Mesendoderm (in vitro differentiated cells): ENCODE measurements at regions not wholly inside any gene's neighbourhood (a gene's known extent, or its start where the extent isn't known, plus 50 kb on each side); places are given as distances from the start of the nearest gene placed in this dataset.
A peak's percentile ranks its signal among the peaks of the same experiment; 100 is the strongest.

Source experiments
- DNase-seq: peaks from one replicate; pipeline ENCODE4 v3.0.0; 2013
- H2AK5ac ChIP-seq: 2 replicates; pipeline ENCODE4 v1.6.1; 2013; ENCODE audit warnings: low read length, inconsistent platforms
- H2BK120ac ChIP-seq: 2 replicates; pipeline ENCODE4 v1.6.1; 2013; ENCODE audit warnings: low read depth, mild to moderate bottlenecking, low read length, moderate library complexity, mixed read lengths
- H2BK15ac ChIP-seq: replicated peaks from 2 replicates; pipeline ENCODE4 v1.6.1; 2013; ENCODE audit warnings: low read depth, mild to moderate bottlenecking, moderate library complexity
- H2BK5ac ChIP-seq: 2 replicates; pipeline ENCODE4 v1.6.1; 2013; ENCODE audit warnings: low read length, inconsistent platforms
- H3K18ac ChIP-seq: 2 replicates; pipeline ENCODE4 v1.6.1; 2013; ENCODE audit warnings: mild to moderate bottlenecking, low read length, mixed read lengths
- H3K23ac ChIP-seq: one replicate; pipeline ENCODE4 v1.6.1; 2013; ENCODE audit warnings: low read length
- H3K27ac ChIP-seq: 2 replicates; pipeline ENCODE4 v1.5.1; 2013; ENCODE audit warnings: low read depth, mild to moderate bottlenecking, inconsistent platforms, low read length, moderate library complexity
- H3K27me3 ChIP-seq: 2 replicates; pipeline ENCODE4 v1.6.1; 2013; ENCODE audit warnings: low read length, control low read depth, mild to moderate bottlenecking, inconsistent platforms; ENCODE audit not compliant: insufficient read depth, poor library complexity
- H3K36me3 ChIP-seq: 2 replicates; pipeline ENCODE4 v1.6.1; 2013; ENCODE audit warnings: low read length, inconsistent platforms; ENCODE audit not compliant: control insufficient read depth, insufficient read depth
- H3K4ac ChIP-seq: one replicate; pipeline ENCODE4 v1.6.1; 2013; ENCODE audit warnings: low read depth, mild to moderate bottlenecking, low read length, moderate library complexity
- H3K4me1 ChIP-seq: 2 replicates; pipeline ENCODE4 v1.6.1; 2013; ENCODE audit warnings: low read depth, low read length, inconsistent platforms; ENCODE audit not compliant: control insufficient read depth
- H3K4me2 ChIP-seq: 2 replicates; pipeline ENCODE4 v1.6.1; 2013; ENCODE audit warnings: low read length
- H3K4me3 ChIP-seq: 2 replicates; pipeline ENCODE4 v1.5.1; 2013; ENCODE audit warnings: mild to moderate bottlenecking, low read length
- H3K56ac ChIP-seq: one replicate; pipeline ENCODE4 v1.6.1; 2013; ENCODE audit warnings: low read length
- H3K79me1 ChIP-seq: 2 replicates; pipeline ENCODE4 v1.6.1; 2013; ENCODE audit warnings: low read length, inconsistent platforms
- H3K79me2 ChIP-seq: 2 replicates; pipeline ENCODE4 v1.6.1; 2013; ENCODE audit warnings: mild to moderate bottlenecking, low read length; ENCODE audit not compliant: control insufficient read depth, insufficient read depth
- H3K9ac ChIP-seq: 2 replicates; pipeline ENCODE4 v1.6.1; 2013; ENCODE audit warnings: low read length, inconsistent platforms
- H4K5ac ChIP-seq: one replicate; pipeline ENCODE4 v1.6.1; 2013; ENCODE audit warnings: low read length
- H4K8ac ChIP-seq: one replicate; pipeline ENCODE4 v1.6.1; 2013; ENCODE audit warnings: low read depth, mild to moderate bottlenecking, control low read depth, low read length, moderate library complexity
- WGBS: extraction: QIAGEN DNeasy Blood & Tissue Kit; methylation state at CpG from one replicate; pipeline ENCODE4 v1.1.7; 2013; ENCODE audit warnings: low lambda C conversion rate, missing lambda C conversion rate; ENCODE audit not compliant: insufficient coverage; ENCODE audit errors: extremely low coverage; 5-methylcytosine and 5-hydroxymethylcytosine counted together

GRCh38 chr12:77720258-77720657 lies 110.4 kb upstream of the NAV3 start:
- H4K5ac ChIP-seq, result no peak overlapping the region
- H3K79me1 ChIP-seq, result no peaks in the 10 kb centered on the region
- no peak overlapping the region for H4K8ac ChIP-seq
- H3K18ac ChIP-seq, result no peak overlapping the region
- no peak overlapping the region for H3K9ac ChIP-seq
- no peaks in the 10 kb centered on the region for H3K4me1 ChIP-seq
- H2BK5ac ChIP-seq, result no peak overlapping the region
- H2AK5ac ChIP-seq, result no peak overlapping the region
- no peak overlapping the region for H2BK15ac ChIP-seq
- peak; percentile 21 for DNase-seq
- no CpG with 5 or more reads among the region's 2 CpGs for WGBS
- no peaks in the 10 kb centered on the region for H3K27me3 ChIP-seq
- no peak overlapping the region for H3K4me2 ChIP-seq
- H3K56ac ChIP-seq, result no peak overlapping the region
- no peak overlapping the region for H3K4ac ChIP-seq
- H3K36me3 ChIP-seq, result no peaks in the 10 kb centered on the region
- H2BK120ac ChIP-seq, result no peak overlapping the region
- H3K23ac ChIP-seq, result no peak overlapping the region
- no peak overlapping the region for H3K27ac ChIP-seq
- H3K4me3 ChIP-seq, result no peak overlapping the region
- no peaks in the 10 kb centered on the region for H3K79me2 ChIP-seq

DNA sequence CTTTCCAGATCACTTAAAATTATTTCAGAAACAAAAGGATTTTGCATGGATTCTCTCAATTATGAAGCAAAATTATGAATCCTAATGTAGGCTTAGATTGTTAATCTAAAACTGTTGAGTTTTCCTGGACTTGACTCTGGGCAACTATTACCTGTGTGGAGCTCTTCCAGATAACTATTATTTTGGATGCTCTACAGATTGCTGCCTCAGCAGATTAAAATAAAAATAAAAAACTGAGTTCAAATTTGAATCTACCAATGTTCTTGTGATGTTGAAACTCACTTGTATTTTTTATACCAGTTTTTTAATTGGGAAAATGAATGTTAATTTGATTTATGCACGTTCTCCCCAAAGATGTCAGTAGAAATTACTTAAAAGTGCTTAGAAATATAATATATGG lies 120.5 kb upstream of the NAV3 start:
- H3K36me3 ChIP-seq, result no peaks in the 10 kb centered on the region
- no peak for DNase-seq
- H3K4ac ChIP-seq, result no peak overlapping the region
- no peak overlapping the region for H4K8ac ChIP-seq
- no peak overlapping the region for H4K5ac ChIP-seq
- H3K4me2 ChIP-seq, result no peak overlapping the region
- no peak overlapping the region for H3K4me3 ChIP-seq
- H2BK120ac ChIP-seq, result no peak overlapping the region
- H3K18ac ChIP-seq, result no peak overlapping the region
- no peak overlapping the region for H3K23ac ChIP-seq
- H2BK15ac ChIP-seq, result no peak overlapping the region
- H3K56ac ChIP-seq, result no peak overlapping the region
- no peak overlapping the region for H3K9ac ChIP-seq
- no peaks in the 10 kb centered on the region for H3K79me2 ChIP-seq
- WGBS, result no CpG with 5 or more reads among the region's 1 CpG
- H2BK5ac ChIP-seq, result no peak overlapping the region
- H2AK5ac ChIP-seq, result no peak overlapping the region
- H3K79me1 ChIP-seq, result no peaks in the 10 kb centered on the region
- H3K4me1 ChIP-seq, result no peaks in the 10 kb centered on the region
- H3K27me3 ChIP-seq, result no peaks in the 10 kb centered on the region
- no peak overlapping the region for H3K27ac ChIP-seq

GRCh38 chr12:77697126-77697525 lies 133.6 kb upstream of the NAV3 start:
- no peak overlapping the region for H2BK120ac ChIP-seq

DNA sequence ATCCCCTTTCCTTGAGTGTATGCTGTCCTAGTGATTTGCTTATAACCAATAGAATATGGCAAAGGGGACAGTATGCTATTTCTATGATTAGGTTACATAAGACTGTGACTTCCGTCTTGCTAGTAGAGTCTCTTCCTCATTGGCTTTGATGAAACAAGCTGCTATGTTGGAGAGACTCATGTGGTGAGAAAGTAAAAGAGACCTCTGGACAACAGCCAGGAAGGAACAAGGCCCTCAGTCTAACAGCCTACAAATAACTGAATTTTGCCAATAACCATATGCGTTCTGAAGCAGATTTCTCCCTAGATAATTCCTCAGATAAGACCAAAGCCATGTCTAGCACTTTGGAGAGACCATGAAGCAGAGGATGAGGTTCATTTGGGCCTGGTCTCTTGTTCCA lies 134.5 kb upstream of the NAV3 start:
- H3K18ac ChIP-seq, result no peak overlapping the region
- no peak for DNase-seq
- H2AK5ac ChIP-seq, result no peak overlapping the region
- no peak overlapping the region for H3K23ac ChIP-seq
- no peaks in the 10 kb centered on the region for H3K36me3 ChIP-seq
- H2BK15ac ChIP-seq, result no peak overlapping the region
- H4K5ac ChIP-seq, result no peak overlapping the region
- H3K4ac ChIP-seq, result no peak overlapping the region
- no peak overlapping the region for H2BK5ac ChIP-seq
- no peaks in the 10 kb centered on the region for H3K79me1 ChIP-seq
- H3K27me3 ChIP-seq, result no peaks in the 10 kb centered on the region
- no peak overlapping the region for H4K8ac ChIP-seq
- no peak overlapping the region for H2BK120ac ChIP-seq
- H3K79me2 ChIP-seq, result no peaks in the 10 kb centered on the region
- H3K4me1 ChIP-seq, result no peaks in the 10 kb centered on the region
- H3K4me2 ChIP-seq, result no peak overlapping the region
- no peak overlapping the region for H3K4me3 ChIP-seq
- no CpG with 5 or more reads among the region's 2 CpGs for WGBS
- no peak overlapping the region for H3K56ac ChIP-seq
- no peak overlapping the region for H3K27ac ChIP-seq
- no peak overlapping the region for H3K9ac ChIP-seq

More at GRCh38 chr12:77697126-77697525, 133.6 kb upstream of the NAV3 start:
- no peaks in the 10 kb centered on the region for H3K4me1 ChIP-seq
- no peak overlapping the region for H4K8ac ChIP-seq
- no peak overlapping the region for H3K4me3 ChIP-seq
- H2AK5ac ChIP-seq, result no peak overlapping the region
- H3K4ac ChIP-seq, result no peak overlapping the region
- no peak for DNase-seq
- no peak overlapping the region for H3K56ac ChIP-seq
- no peak overlapping the region for H2BK15ac ChIP-seq
- no peak overlapping the region for H3K9ac ChIP-seq
- no peaks in the 10 kb centered on the region for H3K36me3 ChIP-seq
- WGBS, result no CpG with 5 or more reads among the region's 1 CpG
- H3K18ac ChIP-seq, result no peak overlapping the region
- no peaks in the 10 kb centered on the region for H3K79me2 ChIP-seq
- H3K79me1 ChIP-seq, result no peaks in the 10 kb centered on the region
- no peak overlapping the region for H2BK5ac ChIP-seq
- no peak overlapping the region for H3K27ac ChIP-seq
- no peaks in the 10 kb centered on the region for H3K27me3 ChIP-seq
- no peak overlapping the region for H4K5ac ChIP-seq
- no peak overlapping the region for H3K23ac ChIP-seq
- no peak overlapping the region for H3K4me2 ChIP-seq

- H3K79me1 ChIP-seq, result no peaks in the 10 kb centered on the region
- no peak overlapping the region for H3K56ac ChIP-seq
- H2BK120ac ChIP-seq, result no peak overlapping the region
- H4K8ac ChIP-seq, result no peak overlapping the region
- H2BK5ac ChIP-seq, result no peak overlapping the region
- no peak overlapping the region for H3K18ac ChIP-seq
- no peaks in the 10 kb centered on the region for H3K79me2 ChIP-seq
- no peak overlapping the region for H3K23ac ChIP-seq
- H3K4me3 ChIP-seq, result no peak overlapping the region
- no peaks in the 10 kb centered on the region for H3K36me3 ChIP-seq
- no peak overlapping the region for H3K4me2 ChIP-seq
- H2BK15ac ChIP-seq, result no peak overlapping the region
- no peaks in the 10 kb centered on the region for H3K27me3 ChIP-seq
- no peak overlapping the region for H3K4ac ChIP-seq
- no peak overlapping the region for H3K27ac ChIP-seq
- H3K4me1 ChIP-seq, result no peaks in the 10 kb centered on the region
- H2AK5ac ChIP-seq, result no peak overlapping the region
- no peak overlapping the region for H4K5ac ChIP-seq
- no peak for DNase-seq
- no peak overlapping the region for H3K9ac ChIP-seq
Measured at GRCh38 chr12:77689510-77690086, 141.1 kb upstream of the NAV3 start.

DNA sequence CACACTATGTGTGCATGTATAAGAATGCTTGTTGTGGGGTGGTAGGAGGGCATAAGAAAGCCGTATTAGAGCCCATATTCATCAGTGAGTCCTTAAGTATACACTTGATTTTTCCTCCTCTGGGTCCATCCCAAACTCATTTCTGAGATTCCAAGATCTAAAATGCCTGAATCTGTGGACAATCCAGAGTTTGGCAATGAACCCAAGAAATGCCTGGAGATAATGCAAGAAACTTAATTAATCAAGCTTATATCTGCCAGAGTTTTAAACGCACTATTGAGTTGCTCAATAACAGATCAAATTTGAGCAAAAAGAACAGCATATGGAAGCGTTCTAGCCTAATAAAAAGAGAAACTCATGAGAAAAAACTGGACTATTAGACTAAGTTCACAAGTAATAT lies 143.4 kb upstream of the NAV3 start:
- H3K27me3 ChIP-seq, result no peaks in the 10 kb centered on the region
- H2BK120ac ChIP-seq, result no peak overlapping the region
- H3K4me3 ChIP-seq, result no peak overlapping the region
- DNase-seq, result no peak
- no peak overlapping the region for H2AK5ac ChIP-seq
- no peak overlapping the region for H3K27ac ChIP-seq
- H4K8ac ChIP-seq, result no peak overlapping the region
- H3K79me1 ChIP-seq, result no peaks in the 10 kb centered on the region
- no peak overlapping the region for H3K56ac ChIP-seq
- no peak overlapping the region for H3K9ac ChIP-seq
- H3K79me2 ChIP-seq, result no peaks in the 10 kb centered on the region
- no CpG with 5 or more reads among the region's 3 CpGs for WGBS
- no peaks in the 10 kb centered on the region for H3K4me1 ChIP-seq
- no peak overlapping the region for H2BK5ac ChIP-seq
- no peaks in the 10 kb centered on the region for H3K36me3 ChIP-seq
- H3K18ac ChIP-seq, result no peak overlapping the region
- no peak overlapping the region for H2BK15ac ChIP-seq
- no peak overlapping the region for H3K4me2 ChIP-seq
- H4K5ac ChIP-seq, result no peak overlapping the region
- no peak overlapping the region for H3K4ac ChIP-seq
- no peak overlapping the region for H3K23ac ChIP-seq
